GM21737 (cell line): ENCODE measurements at regions not wholly inside any gene's neighbourhood (a gene's known extent, or its start where the extent isn't known, plus 50 kb on each side); places are given as distances from the start of the nearest gene placed in this dataset.
A peak's percentile ranks its signal among the peaks of the same experiment; 100 is the strongest.
"Not testable (repeated sequence)": the region's sequence is repeated elsewhere in the genome, so short reads cannot be mapped to it uniquely, and the experiment has no call there.

ENCODE experiments used
- ATAC-seq: cut with Tn5 transposase; IDR thresholded peaks from one replicate; pipeline ENCODE4 v1.9.1; 2021; ENCODE audit warnings: mild to moderate bottlenecking, moderate library complexity; ENCODE audit not compliant: unreplicated experiment

DNA sequence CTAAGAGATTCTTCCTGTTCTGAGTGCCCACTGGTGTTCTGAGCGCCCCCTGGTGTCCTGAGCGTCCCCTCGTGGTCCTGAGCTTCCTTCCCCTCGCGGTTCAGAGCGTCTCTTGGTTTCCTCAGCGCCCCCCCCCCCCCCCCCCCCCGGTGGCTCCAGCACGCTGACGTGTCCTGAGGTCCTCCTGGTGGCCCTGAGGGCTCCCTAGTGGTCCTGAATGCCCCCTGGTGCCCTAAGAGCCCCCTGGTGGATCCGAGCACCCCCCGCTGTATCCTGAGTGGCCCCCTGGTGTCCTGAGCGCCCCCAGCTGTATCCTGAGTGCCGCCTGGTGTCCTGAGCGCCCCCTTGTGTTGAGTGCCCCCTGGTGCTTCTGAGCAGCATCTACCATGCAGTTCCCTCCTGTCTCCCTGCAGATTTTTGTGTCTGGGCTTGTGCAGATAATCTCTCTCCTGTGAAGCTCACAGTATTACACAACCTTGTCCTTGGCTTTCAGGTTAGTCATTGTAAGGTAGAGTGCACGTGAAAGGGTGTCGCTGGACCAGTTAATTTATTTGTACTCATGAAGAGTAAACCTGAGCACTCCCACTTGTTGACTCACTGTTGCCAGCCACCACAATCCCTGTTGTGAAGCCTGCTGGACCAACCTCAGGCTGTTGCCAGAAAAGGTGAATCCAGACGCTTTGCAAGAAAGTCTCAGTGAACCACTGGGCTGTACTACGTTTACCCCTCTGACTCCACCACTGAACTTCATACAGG is 1168.4 kb downstream of the TMEM121 start:
- ATAC-seq, result no peak

DNA sequence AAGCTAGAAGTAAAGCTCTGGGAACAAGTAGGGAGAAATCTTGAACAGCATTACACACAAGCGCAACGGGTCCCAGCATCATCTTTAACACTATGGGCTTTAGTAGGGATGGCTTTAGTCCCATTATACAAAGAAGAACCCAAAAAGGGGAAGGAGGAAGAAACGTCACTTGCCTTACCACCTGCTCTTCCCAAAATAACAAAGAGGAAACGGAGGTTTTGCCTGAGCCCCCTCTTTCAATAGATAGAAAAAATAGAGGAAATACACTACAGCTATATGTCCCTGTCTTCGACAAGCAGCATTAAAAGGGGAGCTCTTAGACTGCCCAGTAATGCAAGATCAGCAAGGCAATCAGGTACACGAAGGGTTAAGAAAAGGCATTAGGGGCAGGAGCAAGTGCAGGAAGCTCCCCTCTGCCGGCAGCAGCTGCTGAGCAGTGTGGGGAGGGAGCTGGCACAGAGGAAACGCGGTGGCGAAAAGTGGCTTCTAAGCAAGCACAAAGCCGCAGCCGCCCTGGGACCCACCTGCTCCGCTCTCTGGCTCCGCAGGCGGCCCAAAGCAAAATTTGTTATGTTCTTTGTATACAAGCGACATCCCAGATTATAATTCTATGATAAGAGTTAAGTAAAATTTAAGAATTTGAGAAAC is 1172.4 kb downstream of the TMEM121 start:
- not testable (repeated sequence) for ATAC-seq

DNA sequence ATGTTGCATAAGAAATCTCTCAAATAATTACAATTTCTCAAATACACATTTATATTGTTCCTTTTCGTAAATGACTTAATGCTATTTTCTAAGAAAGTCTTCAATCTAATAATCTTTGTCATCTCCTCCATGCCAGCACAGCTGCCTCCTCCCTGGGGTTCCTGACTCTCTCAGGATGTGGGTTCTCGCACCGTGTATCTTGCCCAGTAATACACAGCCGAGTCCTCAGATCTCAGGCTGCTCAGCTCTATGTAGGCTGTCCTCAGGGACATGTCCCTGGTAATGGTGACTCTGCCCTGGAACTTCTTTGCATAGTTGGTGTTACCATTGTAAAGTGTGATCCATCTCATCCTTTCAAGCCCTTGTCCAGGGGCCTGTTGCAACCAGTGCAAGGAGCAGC is 1177.3 kb downstream of the TMEM121 start:
- ATAC-seq, result not testable (repeated sequence)

DNA sequence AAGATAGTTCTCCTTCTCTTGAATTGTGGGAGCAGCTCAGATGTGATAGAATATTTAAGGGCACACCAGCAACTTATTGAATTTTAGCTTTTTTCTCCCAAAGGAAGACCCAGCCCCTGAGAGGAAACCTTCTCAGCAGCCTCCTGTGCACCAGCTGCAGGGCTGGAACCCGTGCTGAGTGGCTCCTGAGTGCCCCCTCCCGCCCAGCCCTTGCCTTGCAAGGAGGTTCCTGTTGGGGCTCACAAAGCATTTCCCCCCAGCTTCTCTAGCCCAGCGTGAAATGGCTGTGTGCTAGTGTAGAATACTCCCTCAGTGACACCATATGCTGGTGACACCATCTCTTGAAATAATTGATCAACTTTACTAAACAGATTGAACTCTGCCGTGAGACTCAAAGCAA is 1180.1 kb downstream of the TMEM121 start:
- not testable (repeated sequence) for ATAC-seq

DNA sequence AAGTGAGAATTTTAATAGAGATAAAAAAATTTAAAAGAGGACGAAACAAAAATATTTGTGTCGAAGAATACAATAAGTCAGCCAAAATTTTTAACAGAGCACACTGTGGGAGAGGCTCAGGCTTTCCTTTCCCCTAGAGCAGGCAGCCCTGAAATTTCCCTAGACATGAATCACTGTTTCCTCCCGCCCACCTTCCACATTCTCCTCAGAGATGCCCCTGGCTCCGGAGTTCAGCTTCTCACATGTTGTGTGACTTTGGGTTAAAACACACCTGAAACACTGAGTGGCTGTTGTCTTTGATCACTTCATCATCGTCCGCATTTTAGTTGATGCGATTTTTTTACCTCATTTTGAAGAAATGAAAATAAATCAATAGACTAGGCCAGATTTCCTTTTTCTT is 1183.8 kb downstream of the TMEM121 start:
- not testable (repeated sequence) for ATAC-seq

DNA sequence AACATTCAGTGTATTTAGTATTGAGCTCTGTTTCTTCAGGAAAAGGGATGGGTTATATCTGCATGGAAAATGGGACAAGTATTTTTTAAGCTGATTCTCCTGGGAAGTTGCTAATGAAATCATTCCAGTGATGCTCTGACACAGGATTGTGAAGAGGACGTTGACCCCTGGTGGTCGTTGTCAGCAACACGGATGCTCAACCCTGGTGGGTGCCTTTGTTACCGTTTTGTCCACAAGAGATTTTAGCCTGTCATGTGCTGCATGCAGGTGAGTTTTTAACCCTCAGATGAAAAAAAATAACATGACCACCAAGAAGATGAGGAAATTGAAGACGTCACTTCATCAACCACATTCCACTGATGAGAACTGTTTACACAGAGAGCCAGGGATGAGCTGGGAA is 1186.1 kb downstream of the TMEM121 start:
- ATAC-seq, result not testable (repeated sequence)

DNA sequence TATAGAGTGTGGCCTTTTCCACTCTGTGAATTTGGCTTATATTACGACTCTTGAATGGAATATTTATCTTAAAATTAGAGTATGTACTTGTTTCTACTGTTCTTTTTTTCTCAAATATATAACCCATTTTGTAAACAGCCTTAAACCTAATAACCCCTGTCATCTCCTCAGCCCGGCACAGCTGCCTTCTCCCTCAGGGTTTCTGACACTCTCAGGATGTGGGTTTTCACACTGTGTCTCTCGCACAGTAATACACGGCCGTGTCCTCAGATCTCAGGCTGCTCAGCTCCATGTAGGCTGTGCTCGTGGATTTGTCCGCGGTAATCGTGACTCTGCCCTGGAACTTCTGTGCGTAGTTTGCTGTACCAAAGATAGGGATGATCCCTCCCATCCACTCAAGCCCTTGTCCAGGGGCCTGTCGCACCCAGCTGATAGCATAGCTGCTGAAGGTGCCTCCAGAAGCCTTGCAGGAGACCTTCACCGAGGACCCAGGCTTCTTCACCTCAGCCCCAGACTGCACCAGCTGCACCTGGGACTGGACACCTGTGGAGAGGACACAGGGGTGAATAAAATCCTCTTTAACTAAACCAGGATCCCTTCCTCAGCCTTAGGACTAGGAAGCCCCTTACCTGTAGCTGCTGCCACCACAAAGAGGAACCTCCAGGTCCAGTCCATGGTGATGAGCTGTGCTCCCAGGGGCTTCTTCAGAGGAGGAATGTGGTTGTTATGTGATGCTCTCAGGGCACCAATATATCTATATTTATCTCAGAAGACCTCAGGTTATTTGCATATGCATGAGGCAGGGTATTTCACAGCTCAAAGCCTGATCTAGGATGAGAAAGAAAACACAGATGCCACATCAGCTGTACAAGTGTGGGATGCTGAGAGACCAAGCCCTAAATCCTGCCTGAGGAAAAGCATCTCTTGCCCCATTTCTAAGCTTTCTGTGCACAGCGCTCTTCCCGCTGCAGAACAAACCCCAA is 1188.4 kb downstream of the TMEM121 start:
- ATAC-seq, result peak; percentile 68

DNA sequence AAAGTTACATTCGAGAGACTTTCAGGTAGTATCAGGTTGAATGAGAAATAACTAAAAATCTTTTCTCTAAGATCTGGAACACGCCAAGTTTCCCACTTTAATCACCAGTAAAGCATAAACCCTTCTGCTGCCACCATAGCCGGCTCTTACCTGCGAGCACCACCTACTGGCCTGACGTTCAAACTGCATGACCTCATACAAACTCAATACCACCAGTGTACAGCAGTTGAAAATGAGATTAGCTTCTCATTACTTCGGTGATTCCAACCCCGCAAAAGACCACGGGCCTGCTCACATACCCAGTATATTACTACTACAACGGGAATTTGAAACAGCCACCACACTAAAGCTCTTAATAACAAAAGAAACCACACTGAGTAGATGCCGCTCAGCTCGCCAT is 1191.2 kb downstream of the TMEM121 start:
- peak; percentile 68 for ATAC-seq

DNA sequence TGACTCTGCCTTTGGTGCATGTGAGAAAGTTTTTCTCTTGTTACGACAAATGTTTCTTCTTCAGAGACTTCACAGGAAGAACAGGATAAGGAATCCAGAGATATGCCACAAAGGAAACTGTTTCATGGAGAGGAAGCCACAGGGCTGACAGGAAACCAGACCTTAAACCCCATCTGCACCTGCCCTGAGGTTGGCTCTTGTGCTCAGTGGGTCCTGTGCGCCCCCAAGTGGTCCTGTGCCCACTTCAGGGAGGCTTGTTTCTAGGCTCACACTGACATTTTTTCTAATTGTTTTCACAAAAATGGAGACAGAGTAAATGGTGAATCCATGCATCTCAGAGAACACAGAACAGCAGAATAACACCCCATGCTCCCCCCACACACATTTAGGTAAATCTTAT is 1193.5 kb downstream of the TMEM121 start:
- not testable (repeated sequence) for ATAC-seq

DNA sequence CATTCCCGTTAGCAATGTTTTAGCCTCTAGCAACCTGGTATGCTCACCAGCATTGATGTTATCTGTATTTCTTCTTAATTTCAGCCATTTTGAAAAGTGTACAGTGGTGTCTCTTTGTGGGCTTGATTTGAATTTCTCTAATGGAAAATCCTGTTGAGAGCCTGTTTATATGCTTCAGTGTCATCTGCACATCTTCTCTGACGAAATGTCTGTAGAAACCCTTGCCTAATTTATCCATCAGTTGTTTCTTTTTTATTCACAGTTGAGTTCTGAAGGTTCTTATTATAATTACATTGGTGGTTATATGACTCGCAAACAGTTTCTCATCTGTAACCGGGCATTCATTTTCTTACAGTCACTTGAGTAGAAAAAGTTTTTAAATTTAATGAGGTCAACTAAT is 1195.5 kb downstream of the TMEM121 start:
- ATAC-seq, result not testable (repeated sequence)

DNA sequence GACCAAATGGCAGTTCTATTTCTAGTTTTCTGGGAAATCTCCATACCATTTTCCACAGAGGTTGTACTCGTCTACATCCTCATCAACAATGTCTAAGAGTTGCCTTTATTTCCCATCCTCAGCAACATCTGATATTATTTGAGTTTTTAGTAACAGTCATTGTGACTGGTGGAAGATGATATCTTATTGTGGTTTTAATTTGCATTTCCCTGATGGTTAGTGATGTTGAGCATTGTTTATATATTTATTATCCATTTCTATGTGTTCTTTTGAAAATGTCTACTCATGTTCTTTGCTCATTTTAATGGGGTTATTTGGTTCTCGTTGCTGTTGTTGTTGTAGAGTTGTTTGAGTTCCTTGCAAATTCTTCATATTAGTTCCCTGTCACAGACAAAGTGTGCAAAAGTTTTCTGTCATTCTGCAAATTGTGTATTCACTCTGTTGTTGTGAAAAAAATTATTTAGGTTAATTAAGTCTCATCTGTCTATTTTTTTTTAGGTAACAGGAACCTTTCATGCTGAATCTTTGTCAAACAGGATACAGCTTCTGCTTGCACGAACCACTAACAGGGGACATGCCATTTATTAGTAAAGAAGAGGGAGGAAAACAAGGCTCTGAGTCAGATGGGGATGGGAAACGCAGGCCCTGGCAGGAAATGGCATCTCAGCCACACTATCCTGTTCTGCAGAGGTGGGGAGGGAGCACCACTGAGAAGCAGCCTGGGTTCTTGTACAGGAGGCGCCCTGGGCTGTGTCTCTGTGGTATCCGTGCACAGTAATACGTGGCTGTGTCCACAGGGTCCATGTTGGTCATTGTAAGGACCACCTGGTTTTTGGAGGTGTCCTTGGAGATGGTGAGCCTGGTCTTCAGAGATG is 1196.7 kb downstream of the TMEM121 start:
- not testable (repeated sequence) for ATAC-seq

DNA sequence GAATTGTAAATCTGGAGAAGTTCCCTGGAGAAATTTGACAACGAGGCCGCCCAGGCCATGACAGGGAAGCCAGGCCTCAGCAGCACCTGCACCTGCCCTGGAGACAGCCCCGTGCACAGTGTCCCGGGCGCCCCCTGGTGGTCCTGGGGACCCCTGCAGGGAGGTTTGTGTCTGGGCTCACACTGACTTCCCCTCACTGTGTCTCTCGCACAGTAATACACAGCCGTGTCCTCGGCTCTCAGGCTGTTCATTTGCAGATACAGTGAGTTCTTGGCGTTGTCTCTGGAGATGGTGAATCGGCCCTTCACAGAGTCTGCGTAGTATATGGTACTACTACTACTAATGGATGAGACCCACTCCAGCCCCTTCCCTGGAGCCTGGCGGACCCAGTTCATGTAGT is 1201.6 kb downstream of the TMEM121 start:
- not testable (repeated sequence) for ATAC-seq

DNA sequence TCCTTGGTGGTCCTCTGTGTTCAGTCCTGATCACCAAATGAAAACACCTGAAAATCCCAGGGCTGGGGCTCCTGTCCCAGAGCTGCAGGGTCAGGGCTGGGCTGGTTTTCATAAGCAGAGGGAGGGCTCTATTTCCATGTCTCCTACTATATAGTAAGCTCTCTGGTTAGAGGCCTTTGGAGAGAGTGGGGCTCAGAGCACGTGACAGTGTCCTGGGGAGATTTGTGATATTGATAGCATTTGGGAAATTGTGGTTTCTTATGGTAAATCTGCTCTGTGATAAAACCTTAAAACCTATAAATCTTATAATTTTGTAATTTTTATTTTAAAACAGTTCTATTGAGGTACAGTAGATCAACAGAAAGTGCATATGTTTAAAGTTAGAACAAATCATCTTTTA is 1202.2 kb downstream of the TMEM121 start:
- no peak for ATAC-seq

DNA sequence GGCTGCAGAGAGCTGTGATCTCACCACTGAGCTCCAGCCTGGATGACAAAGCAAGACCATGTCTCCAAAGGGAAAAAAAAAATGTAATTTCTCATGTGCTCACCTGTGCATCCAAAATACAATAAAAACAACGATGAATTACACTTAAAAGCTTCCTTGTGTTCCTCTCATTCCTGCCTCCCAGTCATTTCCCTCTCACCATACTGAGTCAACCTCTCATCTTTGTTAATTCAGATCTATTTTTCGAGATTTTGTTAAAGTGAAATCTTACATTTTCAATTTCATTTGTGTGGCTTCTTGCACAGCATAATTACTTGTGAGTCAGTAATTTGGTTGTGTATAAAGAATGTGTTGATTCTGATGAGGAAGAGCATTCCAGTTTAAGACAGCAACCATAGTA is 1203.2 kb downstream of the TMEM121 start:
- no peak for ATAC-seq

DNA sequence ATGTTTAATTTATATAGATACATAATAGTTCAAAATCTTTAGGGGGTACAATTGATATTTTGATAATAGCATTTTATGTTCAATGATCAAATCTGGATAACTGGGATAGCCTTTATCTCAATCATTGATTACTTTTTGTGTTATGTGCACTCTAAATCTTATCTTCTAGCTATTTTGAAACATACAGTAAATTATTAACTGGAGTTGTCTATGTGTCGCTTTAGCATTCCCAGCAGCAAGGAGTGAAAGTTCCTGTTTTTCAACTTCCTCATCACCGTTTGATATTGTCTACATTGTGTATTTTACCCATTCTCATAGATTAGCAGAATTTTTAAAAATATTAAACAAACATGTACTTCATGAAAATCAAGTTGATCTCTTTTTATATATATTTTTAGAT is 1207.4 kb downstream of the TMEM121 start:
- ATAC-seq, result no peak

DNA sequence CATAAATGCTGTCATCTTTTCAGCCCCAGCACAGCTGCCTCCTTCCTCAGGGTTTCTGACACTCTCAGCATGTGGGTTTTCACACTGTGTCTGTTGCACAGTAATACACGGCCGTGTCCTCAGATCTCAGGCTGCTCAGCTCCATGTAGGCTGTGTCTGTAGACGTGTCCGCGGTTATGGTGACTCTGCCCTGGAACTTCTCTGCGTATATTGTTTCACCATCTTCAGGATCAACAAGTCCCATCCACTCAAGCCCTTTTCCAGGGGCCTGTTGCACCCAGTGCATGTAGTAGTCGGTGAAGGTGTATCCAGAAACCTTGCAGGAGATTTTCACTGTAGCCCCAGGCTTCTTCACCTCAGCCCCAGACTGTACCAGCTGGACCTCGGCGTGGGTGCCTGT is 1210.6 kb downstream of the TMEM121 start:
- ATAC-seq, result no peak

DNA sequence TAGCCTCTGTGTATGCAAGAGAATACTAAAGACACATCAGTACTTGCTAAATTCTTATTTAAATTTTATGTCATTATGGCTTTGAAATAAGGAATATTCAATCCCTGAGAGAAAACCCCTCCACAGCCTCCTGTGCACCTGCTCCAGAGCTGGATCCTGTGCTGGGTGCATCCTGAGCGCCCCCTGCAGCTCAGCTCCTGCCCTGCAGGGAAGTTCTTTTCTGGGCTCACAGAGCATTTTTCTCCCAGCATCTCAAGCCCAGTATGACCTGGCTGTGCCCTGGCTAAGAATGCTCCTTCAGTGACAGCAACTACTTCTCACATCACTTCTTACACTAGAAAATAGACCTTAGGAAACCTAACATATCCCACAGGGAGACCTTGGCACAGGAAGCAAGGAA is 1211.7 kb downstream of the TMEM121 start:
- ATAC-seq, result no peak

DNA sequence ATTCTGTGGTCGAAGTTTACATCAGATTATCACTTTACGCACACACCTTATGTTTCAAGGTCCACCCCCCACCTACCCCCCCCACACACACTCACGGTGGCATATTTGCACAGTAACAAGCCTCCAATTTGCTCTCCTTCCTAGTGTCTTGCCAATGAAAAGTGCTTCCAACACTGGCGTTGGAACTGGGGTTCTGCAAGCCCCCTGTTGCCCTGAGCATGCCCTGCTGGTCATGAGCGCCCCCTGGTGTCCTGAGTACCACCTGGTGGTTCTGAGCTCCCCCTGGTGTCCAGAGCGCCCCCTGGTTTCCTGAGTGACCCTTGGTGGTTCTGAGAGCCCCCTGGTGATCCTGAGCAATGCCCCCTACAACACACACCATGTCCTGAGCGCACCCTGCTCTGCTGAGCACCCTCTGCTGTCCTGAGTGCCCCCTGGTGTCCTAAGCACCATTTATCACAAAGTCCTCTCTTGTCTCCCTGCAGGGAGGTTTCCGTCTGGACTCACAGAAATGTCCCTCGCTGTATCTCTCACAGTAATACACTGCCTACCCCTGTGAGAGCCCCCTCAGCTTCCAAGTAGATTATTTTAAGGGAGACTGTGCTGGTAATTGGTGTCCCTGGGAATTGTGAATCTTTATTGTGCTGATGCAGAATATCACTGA is 1212.3 kb downstream of the TMEM121 start:
- ATAC-seq, result not testable (repeated sequence)

DNA sequence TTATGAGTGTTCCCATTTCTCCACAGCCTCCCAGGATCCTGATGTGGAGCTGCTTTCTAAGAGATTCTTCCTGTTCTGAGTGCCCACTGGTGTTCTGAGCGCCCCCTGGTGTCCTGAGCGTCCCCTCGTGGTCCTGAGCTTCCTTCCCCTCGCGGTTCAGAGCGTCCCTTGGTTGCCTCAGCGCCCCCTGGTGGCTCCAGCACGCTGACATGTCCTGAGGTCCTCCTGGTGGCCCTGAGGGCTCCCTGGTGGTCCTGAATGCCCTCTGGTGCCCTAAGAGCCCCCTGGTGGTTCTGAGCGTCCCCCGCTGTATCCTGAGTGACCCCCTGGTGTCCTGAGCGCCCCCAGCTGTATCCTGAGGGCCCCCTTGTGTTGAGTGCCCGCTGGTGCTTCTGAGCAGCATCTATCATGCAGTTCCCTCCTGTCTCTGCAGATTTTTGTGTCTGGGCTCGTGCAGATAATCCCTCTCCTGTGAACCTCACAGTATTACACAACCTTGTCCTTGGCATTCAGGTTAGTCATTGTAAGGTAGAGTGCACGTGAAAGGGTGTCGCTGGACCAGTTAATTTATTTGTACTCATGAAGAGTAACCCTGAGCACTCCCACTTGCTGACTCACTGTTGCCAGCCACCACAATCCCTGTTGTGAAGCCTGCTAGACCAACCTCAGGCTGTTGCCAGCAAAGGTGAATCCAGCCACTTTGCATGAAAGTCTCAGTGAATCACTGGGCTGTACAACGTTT is 1214.9 kb downstream of the TMEM121 start:
- peak; percentile 71 for ATAC-seq
